GM12878 (cell line): ENCODE measurements at regions not wholly inside any gene's neighbourhood (a gene's known extent, or its start where the extent isn't known, plus 50 kb on each side); places are given as distances from the start of the nearest gene placed in this dataset.

Experiments used
- ATAC-seq: fragments of 200-7000 bp; cut with Tn5 transposase; 3 replicates; pipeline ENCODE4 v1.9.1; 2020; ENCODE audit warnings: mild to moderate bottlenecking, moderate library complexity
- BruUV-seq: library from RNA; stranded (reverse); fragments of 400-500 nt; replicated peaks from 2 replicates; lab custom pipeline; 2021; lab: Mats Ljungman, UMichigan
- CTCF ChIA-PET: fragments of 300-600 bp; sonication (Branson Sonifier 250); formaldehyde crosslinking; extraction: SDS; loops from one replicate; lab custom pipeline; 2021; ENCODE audit warnings: inconsistent platforms; lab: Yijun Ruan, JAX
- POLR2A ChIA-PET: fragments of 350-600 bp; formaldehyde crosslinking; extraction: SDS; loops from one replicate; lab custom pipeline; 2021; ENCODE audit warnings: inconsistent platforms; lab: Charles Lee
- RAD21 ChIA-PET: fragments of 300-600 bp; sonication (Branson Sonifier 250); formaldehyde crosslinking; loops from one replicate; lab custom pipeline; 2023; ENCODE audit warnings: antibody characterized with exemption; ENCODE audit not compliant: unreplicated experiment; lab: Charles Lee
- SMC1A ChIA-PET: fragments of 300-600 bp; sonication (Branson Sonifier 250); formaldehyde crosslinking; loops from one replicate; lab custom pipeline; 2023; ENCODE audit not compliant: unreplicated experiment, uncharacterized antibody; lab: Charles Lee
- DNase-seq: peaks from one replicate; pipeline ENCODE4 v3.0.0-alpha.2; 2011; ENCODE audit warnings: low read depth, low spot score
- FAIRE-seq: peaks from 3 replicates; lab custom pipeline; 2011; peaks lifted over from hg19 to GRCh38; lab: Jason Lieb, UNC
- H2AFZ ChIP-seq: 2 replicates; pipeline ENCODE4 v1.6.0; 2011; ENCODE audit warnings: low read depth, low read length, control low read depth; ENCODE audit not compliant: control insufficient read depth
- H3K27ac ChIP-seq: 2 replicates; pipeline ENCODE4 v1.5.1; 2011; ENCODE audit warnings: control low read depth; ENCODE audit not compliant: control insufficient read depth, insufficient read depth
- H3K27me3 ChIP-seq, 2 experiments: replicated peaks in 1 of 2; 2 replicates each; pipeline versions ENCODE4 v1.6.0 to v1.6.1; 2011; ENCODE audit warnings: low read length in 1 of 2; ENCODE audit not compliant: control insufficient read depth in 2 of 2, insufficient read depth in 2 of 2
- H3K36me3 ChIP-seq, 2 experiments: 2 replicates each; pipeline ENCODE4 v1.5.1; 2011; ENCODE audit warnings: low read length in 1 of 2; ENCODE audit not compliant: control insufficient read depth in 2 of 2, insufficient read depth in 2 of 2
- H3K4me1 ChIP-seq: 2 replicates; pipeline ENCODE4 v1.6.1; 2011; ENCODE audit warnings: mild to moderate bottlenecking, low read length, moderate library complexity, mixed read lengths; ENCODE audit not compliant: control insufficient read depth, insufficient read depth
- H3K4me2 ChIP-seq: 2 replicates; pipeline ENCODE4 v1.6.0; 2011; ENCODE audit warnings: control low read depth; ENCODE audit not compliant: control insufficient read depth, insufficient read depth
- H3K4me3 ChIP-seq: fragments of 200-600 bp; sonication (generic); 2 replicates; pipeline ENCODE4 v1.5.1; 2016
- H3K79me2 ChIP-seq: 2 replicates; pipeline ENCODE4 v1.6.0; 2011; ENCODE audit warnings: low read length; ENCODE audit not compliant: control insufficient read depth, insufficient read depth
- H3K9ac ChIP-seq: 2 replicates; pipeline ENCODE4 v1.8.0; 2011; ENCODE audit warnings: low read length, control low read depth, mixed read lengths; ENCODE audit not compliant: control insufficient read depth, insufficient read depth
- H3K9me3 ChIP-seq: replicated peaks from 3 replicates; pipeline ENCODE4 v1.5.1; 2011; ENCODE audit warnings: mild to moderate bottlenecking, low read length; ENCODE audit not compliant: control insufficient read depth, insufficient read depth
- H4K20me1 ChIP-seq: 2 replicates; pipeline ENCODE4 v1.6.0; 2011; ENCODE audit not compliant: control insufficient read depth, insufficient read depth
- ATF3 ChIP-seq: IDR thresholded peaks from 2 replicates; pipeline ENCODE4 v1.6.1; 2011; ENCODE audit warnings: low read depth, mild to moderate bottlenecking, low read length, moderate library complexity, borderline replicate concordance; ENCODE audit errors: extremely low read depth
- GABPA ChIP-seq: IDR thresholded peaks from 2 replicates; pipeline ENCODE4 v1.6.1; 2014; ENCODE audit warnings: antibody characterized with exemption, low read depth, mild to moderate bottlenecking, inconsistent platforms
- HDGF ChIP-seq: fragments of 450-650 bp; IDR thresholded peaks from 2 replicates; pipeline ENCODE4 v1.6.1; 2016; ENCODE audit warnings: antibody characterized with exemption
- IRF3 ChIP-seq: fragments of 450-650 bp; IDR thresholded peaks from 2 replicates; pipeline ENCODE4 v1.6.1; 2014; ENCODE audit warnings: mild to moderate bottlenecking
- MAX ChIP-seq: IDR thresholded peaks from 2 replicates; pipeline ENCODE4 v1.6.1; 2012; ENCODE audit warnings: low read depth, low read length, improper control_type of control experiment
- MTA3 ChIP-seq: IDR thresholded peaks from 2 replicates; pipeline ENCODE4 v1.6.1; 2012; ENCODE audit warnings: low read length, inconsistent platforms, borderline replicate concordance
- NFIC ChIP-seq: IDR thresholded peaks from 2 replicates; pipeline ENCODE4 v1.6.1; 2012; ENCODE audit warnings: low read depth, mild to moderate bottlenecking, inconsistent platforms, low read length, moderate library complexity
- PAX5 ChIP-seq: IDR thresholded peaks from 2 replicates; pipeline ENCODE4 v1.6.1; 2011; ENCODE audit warnings: low read depth, low read length, borderline replicate concordance
- PML ChIP-seq: IDR thresholded peaks from 2 replicates; pipeline ENCODE4 v1.6.1; 2012; ENCODE audit warnings: low read length, inconsistent platforms
- RELB ChIP-seq: fragments of 450-650 bp; IDR thresholded peaks from 2 replicates; pipeline ENCODE4 v1.6.1; 2017; ENCODE audit warnings: low read depth, mild to moderate bottlenecking, moderate library complexity
- SPI1 ChIP-seq: IDR thresholded peaks from 2 replicates; pipeline ENCODE4 v1.6.1; 2011; ENCODE audit warnings: low read depth, mild to moderate bottlenecking, low read length, moderate library complexity, borderline replicate concordance; ENCODE audit not compliant: insufficient read depth
- SREBF2 ChIP-seq: IDR thresholded peaks from 2 replicates; pipeline ENCODE4 v1.6.1; 2012; ENCODE audit warnings: mild to moderate bottlenecking, low read length
- TCF12 ChIP-seq: IDR thresholded peaks from 2 replicates; pipeline ENCODE4 v1.6.1; 2011; ENCODE audit warnings: low read depth, mild to moderate bottlenecking, low read length
- TCF3 ChIP-seq: IDR thresholded peaks from 2 replicates; pipeline ENCODE4 v1.6.1; 2012; ENCODE audit warnings: low read depth, mild to moderate bottlenecking, low read length, borderline replicate concordance; ENCODE audit not compliant: insufficient read depth
- ZNF274 ChIP-seq: IDR thresholded peaks from one replicate; pipeline ENCODE4 v1.8.0; 2011; ENCODE audit not compliant: insufficient read length, insufficient read depth
- WGBS: methylation state at CpG from one replicate; pipeline ENCODE4 v1.1.6; 2016; ENCODE audit warnings: low lambda C conversion rate; ENCODE audit not compliant: insufficient replicate concordance, insufficient coverage; ENCODE audit errors: missing lambda C conversion rate; 5-methylcytosine and 5-hydroxymethylcytosine counted together
- in situ Hi-C: fragments of 300-500 bp; cut with MboI; formaldehyde crosslinking; loops from 9 replicates; pipeline ENCODE4 v1.14.3; 2018; ENCODE audit warnings: mixed read lengths
- intact Hi-C: fragments of 100-400 bp; cut with micrococcal nuclease; formaldehyde crosslinking; loops from one replicate; pipeline ENCODE4 v1.14.2; 2022; ENCODE audit not compliant: unreplicated experiment
- TF ChIP-seq, protein P1 (sequence below): IDR thresholded peaks from 2 replicates; pipeline ENCODE4 v1.6.1; 2011; ENCODE audit warnings: borderline replicate concordance, low read depth, mild to moderate bottlenecking, moderate library complexity, low read length; ENCODE audit not compliant: insufficient read depth, poor library complexity, severe bottlenecking
- TF ChIP-seq, protein P2 (sequence below): fragments of 450-650 bp; IDR thresholded peaks from 2 replicates; pipeline ENCODE4 v1.6.1; 2017; ENCODE audit warnings: mild to moderate bottlenecking, moderate library complexity

DNA sequence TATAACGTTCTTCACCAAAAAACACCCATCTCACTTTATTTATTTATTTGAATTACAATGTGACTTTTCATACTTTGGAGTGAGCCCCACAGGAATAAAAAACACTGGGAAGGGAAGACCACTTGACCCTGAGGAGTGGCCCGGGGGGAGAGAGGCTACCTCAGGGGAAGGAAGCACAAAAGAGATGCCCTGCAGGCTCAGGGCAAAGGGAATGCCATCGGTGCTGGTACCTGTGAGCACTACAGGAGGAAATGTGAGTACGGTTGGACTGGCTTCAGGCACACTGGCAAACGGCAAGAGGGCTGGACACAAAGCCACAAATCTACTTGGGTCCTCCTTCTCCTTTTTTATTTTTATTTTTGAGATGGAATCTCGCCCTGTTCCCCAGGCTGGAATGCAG lies 363.9 kb upstream of the KLF4 start:
- ChIA-PET RAD21 (no interaction called here), SMC1A (interaction anchor here (1.2 kb wide), 1 partner anchor 47 kb away, joined by 3 read pairs; no protein-coding TSS in a partner anchor), POLR2A (no interaction called here), CTCF (no interaction called here)
- intact Hi-C loops (no loop called here), in situ Hi-C loops (no loop called here)
- Histone ChIP-seq H3K4me2 (no peak overlapping the region), H3K27ac (no peak overlapping the region), H2AFZ (no peak overlapping the region), H3K9me3 (no peaks in the 10 kb centered on the region; the same call in 2 of the 3 replicates), H3K79me2 (no peaks in the 10 kb centered on the region), H3K4me1 (no peaks in the 10 kb centered on the region), H3K4me3 (no peak overlapping the region), H4K20me1 (no peaks in the 10 kb centered on the region), H3K9ac (no peak overlapping the region), H3K27me3 (no peaks in the 10 kb centered on the region), H3K36me3 (no peaks in the 10 kb centered on the region)
- 10% methylated on average over 6 of the region's 6 CpGs for WGBS
- FAIRE-seq (no peak), DNase-seq (no peak), ATAC-seq (no peak)
- no TSS peak for BruUV-seq
- TF ChIP-seq PML = no peak
- no peak for TF ChIP-seq HDGF
- no peak for TF ChIP-seq SPI1
- no peak for TF ChIP-seq IRF3
- TF ChIP-seq RELB = no peak
- TF ChIP-seq PAX5 = no peak
- TF ChIP-seq NFIC = no peak
- no peak for TF ChIP-seq SREBF2
- no peak for TF ChIP-seq TCF12
- TF ChIP-seq GABPA = no peak
- TF ChIP-seq ATF3 = no peak
- no peak for TF ChIP-seq MAX
- TF ChIP-seq, protein P1, sequence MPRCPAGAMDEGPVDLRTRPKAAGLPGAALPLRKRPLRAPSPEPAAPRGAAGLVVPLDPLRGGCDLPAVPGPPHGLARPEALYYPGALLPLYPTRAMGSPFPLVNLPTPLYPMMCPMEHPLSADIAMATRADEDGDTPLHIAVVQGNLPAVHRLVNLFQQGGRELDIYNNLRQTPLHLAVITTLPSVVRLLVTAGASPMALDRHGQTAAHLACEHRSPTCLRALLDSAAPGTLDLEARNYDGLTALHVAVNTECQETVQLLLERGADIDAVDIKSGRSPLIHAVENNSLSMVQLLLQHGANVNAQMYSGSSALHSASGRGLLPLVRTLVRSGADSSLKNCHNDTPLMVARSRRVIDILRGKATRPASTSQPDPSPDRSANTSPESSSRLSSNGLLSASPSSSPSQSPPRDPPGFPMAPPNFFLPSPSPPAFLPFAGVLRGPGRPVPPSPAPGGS = no peak
- TF ChIP-seq MTA3 = no peak
- TF ChIP-seq ZNF274 = no peak
- no peak for TF ChIP-seq TCF3
- TF ChIP-seq, protein P2, sequence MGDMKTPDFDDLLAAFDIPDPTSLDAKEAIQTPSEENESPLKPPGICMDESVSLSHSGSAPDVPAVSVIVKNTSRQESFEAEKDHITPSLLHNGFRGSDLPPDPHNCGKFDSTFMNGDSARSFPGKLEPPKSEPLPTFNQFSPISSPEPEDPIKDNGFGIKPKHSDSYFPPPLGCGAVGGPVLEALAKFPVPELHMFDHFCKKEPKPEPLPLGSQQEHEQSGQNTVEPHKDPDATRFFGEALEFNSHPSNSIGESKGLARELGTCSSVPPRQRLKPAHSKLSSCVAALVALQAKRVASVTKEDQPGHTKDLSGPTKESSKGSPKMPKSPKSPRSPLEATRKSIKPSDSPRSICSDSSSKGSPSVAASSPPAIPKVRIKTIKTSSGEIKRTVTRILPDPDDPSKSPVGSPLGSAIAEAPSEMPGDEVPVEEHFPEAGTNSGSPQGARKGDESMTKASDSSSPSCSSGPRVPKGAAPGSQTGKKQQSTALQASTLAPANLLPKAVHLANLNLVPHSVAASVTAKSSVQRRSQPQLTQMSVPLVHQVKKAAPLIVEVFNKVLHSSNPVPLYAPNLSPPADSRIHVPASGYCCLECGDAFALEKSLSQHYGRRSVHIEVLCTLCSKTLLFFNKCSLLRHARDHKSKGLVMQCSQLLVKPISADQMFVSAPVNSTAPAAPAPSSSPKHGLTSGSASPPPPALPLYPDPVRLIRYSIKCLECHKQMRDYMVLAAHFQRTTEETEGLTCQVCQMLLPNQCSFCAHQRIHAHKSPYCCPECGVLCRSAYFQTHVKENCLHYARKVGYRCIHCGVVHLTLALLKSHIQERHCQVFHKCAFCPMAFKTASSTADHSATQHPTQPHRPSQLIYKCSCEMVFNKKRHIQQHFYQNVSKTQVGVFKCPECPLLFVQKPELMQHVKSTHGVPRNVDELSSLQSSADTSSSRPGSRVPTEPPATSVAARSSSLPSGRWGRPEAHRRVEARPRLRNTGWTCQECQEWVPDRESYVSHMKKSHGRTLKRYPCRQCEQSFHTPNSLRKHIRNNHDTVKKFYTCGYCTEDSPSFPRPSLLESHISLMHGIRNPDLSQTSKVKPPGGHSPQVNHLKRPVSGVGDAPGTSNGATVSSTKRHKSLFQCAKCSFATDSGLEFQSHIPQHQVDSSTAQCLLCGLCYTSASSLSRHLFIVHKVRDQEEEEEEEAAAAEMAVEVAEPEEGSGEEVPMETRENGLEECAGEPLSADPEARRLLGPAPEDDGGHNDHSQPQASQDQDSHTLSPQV = no peak
